SK-N-SH (cell line): ENCODE measurements at regions not wholly inside any gene's neighbourhood (a gene's known extent, or its start where the extent isn't known, plus 50 kb on each side); places are given as distances from the start of the nearest gene placed in this dataset.

Source experiments
- CTCF ChIA-PET: fragments of 300-600, 350-600 bp; formaldehyde crosslinking; extraction: SDS; loops from one replicate; lab custom pipeline; 2021; lab: Yijun Ruan, JAX
- POLR2A ChIA-PET: fragments of 350-600 bp; sonication (Branson Sonifier 250); formaldehyde crosslinking; extraction: SDS; loops from one replicate; lab custom pipeline; 2020; ENCODE audit warnings: antibody characterized with exemption, inconsistent platforms; lab: Yijun Ruan, JAX
- DNase-seq: peaks from one replicate; pipeline ENCODE4 v3.0.0; 2012
- H2AFZ ChIP-seq: fragments of 200-600 bp; sonication (generic); 2 replicates; pipeline ENCODE4 v1.8.1; 2016; ENCODE audit warnings: antibody characterized with exemption, mild to moderate bottlenecking, low read depth
- H3F3A ChIP-seq: fragments of 200-600 bp; sonication (generic); replicated peaks from 2 replicates; pipeline ENCODE3; 2016; ENCODE audit warnings: antibody characterized with exemption, mild to moderate bottlenecking; ENCODE audit not compliant: insufficient read depth
- H3K27ac ChIP-seq, 2 experiments: fragments of 200-500 bp in 1 of 2; fragments of 200-600 bp in 1 of 2; sonication (Bioruptor generic) in 1 of 2; sonication (generic), shearing (Covaris generic) in 1 of 2; 2 replicates each; pipeline versions ENCODE4 v1.5.1 to v1.6.1; 2014 to 2016; ENCODE audit warnings: low read depth in 2 of 2, inconsistent platforms in 1 of 2, low read length in 1 of 2, mild to moderate bottlenecking in 1 of 2, mixed read lengths in 1 of 2
- H3K27me3 ChIP-seq: fragments of 200-600 bp; sonication (generic), shearing (Covaris generic); 2 replicates; pipeline ENCODE4 v1.6.1; 2016; ENCODE audit warnings: mixed run types; ENCODE audit not compliant: insufficient read depth
- H3K36me3 ChIP-seq, 2 experiments: fragments of 200-500 bp in 1 of 2; fragments of 200-600 bp in 1 of 2; sonication (Bioruptor generic) in 1 of 2; sonication (generic) in 1 of 2; replicated peaks in 1 of 2; 2 replicates each; pipeline versions ENCODE3 to v1.5.1; 2014 to 2016; ENCODE audit warnings: low read length in 1 of 2, mild to moderate bottlenecking in 1 of 2; ENCODE audit not compliant: insufficient read depth in 2 of 2, control insufficient read depth in 1 of 2
- H3K4me1 ChIP-seq, 2 experiments: fragments of 200-500 bp in 1 of 2; fragments of 200-600 bp in 1 of 2; sonication (Bioruptor generic) in 1 of 2; sonication (generic), shearing (Covaris generic) in 1 of 2; 2 replicates each; pipeline versions ENCODE4 v1.5.1 to v1.6.1; 2014 to 2016; ENCODE audit warnings: low read depth in 1 of 2, low read length in 1 of 2, mixed run types in 1 of 2; ENCODE audit not compliant: insufficient read depth in 2 of 2, control insufficient read depth in 1 of 2
- H3K4me2 ChIP-seq: fragments of 200-600 bp; sonication (generic), shearing (Covaris generic); 2 replicates; pipeline ENCODE4 v1.6.1; 2017; ENCODE audit warnings: mixed run types
- H3K4me3 ChIP-seq, 2 experiments: fragments of 200-500 bp in 1 of 2; fragments of 200-600 bp in 1 of 2; sonication (Bioruptor generic) in 1 of 2; sonication (generic), shearing (Covaris generic) in 1 of 2; 2 replicates each; pipeline versions ENCODE4 v1.5.1 to v1.8.1; 2014 to 2016; ENCODE audit warnings: low read depth in 2 of 2, inconsistent platforms in 1 of 2, low read length in 1 of 2, mild to moderate bottlenecking in 1 of 2, mixed read lengths in 1 of 2, moderate library complexity in 1 of 2
- H3K79me2 ChIP-seq: fragments of 200-600 bp; sonication (generic); 2 replicates; pipeline ENCODE4 v1.8.1; 2017; ENCODE audit warnings: mild to moderate bottlenecking; ENCODE audit not compliant: insufficient read depth
- H3K9ac ChIP-seq: fragments of 200-600 bp; sonication (generic); 2 replicates; pipeline ENCODE4 v1.6.1; 2017; ENCODE audit warnings: mixed run types
- H3K9me2 ChIP-seq: fragments of 200-600 bp; sonication (generic); 2 replicates; pipeline ENCODE4 v1.6.1; 2017; ENCODE audit warnings: mixed run types
- H3K9me3 ChIP-seq: fragments of 200-600 bp; sonication (generic); 2 replicates; pipeline ENCODE4 v1.6.1; 2017; ENCODE audit warnings: mixed run types, mild to moderate bottlenecking, moderate library complexity
- H4K20me1 ChIP-seq: fragments of 200-600 bp; sonication (generic); 2 replicates; pipeline ENCODE4 v1.6.1; 2017; ENCODE audit warnings: mild to moderate bottlenecking, mixed run types; ENCODE audit not compliant: insufficient read depth
- CHD2 ChIP-seq: fragments of 150-350 bp; IDR thresholded peaks from 2 replicates; pipeline ENCODE4 v1.6.1; 2018; ENCODE audit warnings: low read length; ENCODE audit not compliant: partially characterized antibody
- ELF1 ChIP-seq: IDR thresholded peaks from 2 replicates; pipeline ENCODE4 v1.4.0; 2012
- EP300 ChIP-seq, 2 experiments: IDR thresholded peaks; 2 replicates each; pipeline versions ENCODE4 v1.4.0 to v1.6.1; 2012; ENCODE audit warnings: borderline replicate concordance in 1 of 2, low read depth in 1 of 2, low read length in 1 of 2
- EZH2phosphoT487 ChIP-seq: fragments of 200-600 bp; sonication (generic); IDR thresholded peaks from 2 replicates; pipeline ENCODE4 v1.6.1; 2017; ENCODE audit warnings: low read depth, mixed run types, mild to moderate bottlenecking, antibody characterized with exemption, moderate library complexity, borderline replicate concordance
- FOSL2 ChIP-seq: IDR thresholded peaks from 2 replicates; pipeline ENCODE4 v1.4.0; 2012; ENCODE audit warnings: low read depth, mild to moderate bottlenecking, moderate library complexity, borderline replicate concordance
- FOXM1 ChIP-seq: IDR thresholded peaks from 2 replicates; pipeline ENCODE4 v1.4.0; 2012; ENCODE audit warnings: low read depth, mild to moderate bottlenecking
- TAF1 ChIP-seq: IDR thresholded peaks from 2 replicates; pipeline ENCODE4 v1.6.1; 2012; ENCODE audit warnings: low read depth, mild to moderate bottlenecking, low read length, moderate library complexity, borderline replicate concordance
- WGBS: methylation state at CpG from one replicate; pipeline ENCODE4 v1.1.6; 2017; ENCODE audit warnings: low lambda C conversion rate; 5-methylcytosine and 5-hydroxymethylcytosine counted together
- small RNA-seq, 7 experiments: library from RNA; depleted of rRNA; stranded (forward); fragments of <200 nt; gene quantifications; one replicate each; pipeline ENCODE3, GENCODE V24; 2012
- TF ChIP-seq, protein P1 (sequence below): IDR thresholded peaks from 2 replicates; pipeline ENCODE4 v1.6.1; 2012; ENCODE audit warnings: mild to moderate bottlenecking, low read depth, low read length, moderate library complexity
- TF ChIP-seq, protein P2 (sequence below): fragments of 200-600 bp; sonication (generic); IDR thresholded peaks from 2 replicates; pipeline ENCODE4 v1.6.1; 2017; ENCODE audit warnings: antibody characterized with exemption, mild to moderate bottlenecking, moderate library complexity
- TF ChIP-seq, protein P3 (sequence below): IDR thresholded peaks from 2 replicates; pipeline ENCODE4 v1.4.0; 2012; ENCODE audit warnings: low read depth, borderline replicate concordance

DNA sequence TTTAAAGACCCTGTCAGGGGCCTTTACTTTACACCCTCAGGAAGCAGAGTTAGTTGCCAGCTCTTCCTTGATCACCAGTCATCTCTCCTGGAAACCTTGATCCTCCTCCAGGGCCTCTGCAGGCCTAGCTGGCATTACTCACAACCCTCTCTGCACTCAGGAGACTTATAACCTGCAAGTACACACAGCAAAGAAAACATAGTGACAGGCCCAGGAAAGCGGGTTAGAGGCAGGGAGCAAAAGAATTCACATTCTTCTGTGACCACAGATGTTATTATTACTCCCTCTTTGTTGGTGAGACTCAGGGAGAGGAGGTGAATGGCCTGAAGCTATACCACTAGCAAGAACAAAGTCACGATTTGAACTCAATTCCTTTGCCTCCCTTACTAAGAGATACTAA is 87.4 kb downstream of the OR11H12 start:
- no peak overlapping the region for H3K4me3 ChIP-seq
- no peaks in the 10 kb centered on the region for H3K27me3 ChIP-seq
- no peaks in the 10 kb centered on the region for H3K79me2 ChIP-seq
- H3K4me2 ChIP-seq, result no peak overlapping the region
- ChIA-PET POLR2A (no interaction called here), CTCF (no interaction called here)
- no peaks in the 10 kb centered on the region for H3K9me3 ChIP-seq
- H4K20me1 ChIP-seq, result no peaks in the 10 kb centered on the region
- no peaks in the 10 kb centered on the region for H3K4me1 ChIP-seq
- no peaks in the 10 kb centered on the region for H3F3A ChIP-seq
- 21% methylated on average over 2 of the region's 2 CpGs for WGBS
- H2AFZ ChIP-seq, result no peak overlapping the region
- H3K9ac ChIP-seq, result no peak overlapping the region
- TF ChIP-seq EP300 (IDR thresholded peaks at IDR 0.05; ENCODE audit: borderline replicate concordance in 1 of 2, low read depth in 1 of 2, low read length in 1 of 2) (no peak), TAF1 (no peak), CHD2 (no peak), EZH2phosphoT487 (no peak), ELF1 (no peak), FOXM1 (no peak), FOSL2 (no peak)
- TF ChIP-seq, protein P1, sequence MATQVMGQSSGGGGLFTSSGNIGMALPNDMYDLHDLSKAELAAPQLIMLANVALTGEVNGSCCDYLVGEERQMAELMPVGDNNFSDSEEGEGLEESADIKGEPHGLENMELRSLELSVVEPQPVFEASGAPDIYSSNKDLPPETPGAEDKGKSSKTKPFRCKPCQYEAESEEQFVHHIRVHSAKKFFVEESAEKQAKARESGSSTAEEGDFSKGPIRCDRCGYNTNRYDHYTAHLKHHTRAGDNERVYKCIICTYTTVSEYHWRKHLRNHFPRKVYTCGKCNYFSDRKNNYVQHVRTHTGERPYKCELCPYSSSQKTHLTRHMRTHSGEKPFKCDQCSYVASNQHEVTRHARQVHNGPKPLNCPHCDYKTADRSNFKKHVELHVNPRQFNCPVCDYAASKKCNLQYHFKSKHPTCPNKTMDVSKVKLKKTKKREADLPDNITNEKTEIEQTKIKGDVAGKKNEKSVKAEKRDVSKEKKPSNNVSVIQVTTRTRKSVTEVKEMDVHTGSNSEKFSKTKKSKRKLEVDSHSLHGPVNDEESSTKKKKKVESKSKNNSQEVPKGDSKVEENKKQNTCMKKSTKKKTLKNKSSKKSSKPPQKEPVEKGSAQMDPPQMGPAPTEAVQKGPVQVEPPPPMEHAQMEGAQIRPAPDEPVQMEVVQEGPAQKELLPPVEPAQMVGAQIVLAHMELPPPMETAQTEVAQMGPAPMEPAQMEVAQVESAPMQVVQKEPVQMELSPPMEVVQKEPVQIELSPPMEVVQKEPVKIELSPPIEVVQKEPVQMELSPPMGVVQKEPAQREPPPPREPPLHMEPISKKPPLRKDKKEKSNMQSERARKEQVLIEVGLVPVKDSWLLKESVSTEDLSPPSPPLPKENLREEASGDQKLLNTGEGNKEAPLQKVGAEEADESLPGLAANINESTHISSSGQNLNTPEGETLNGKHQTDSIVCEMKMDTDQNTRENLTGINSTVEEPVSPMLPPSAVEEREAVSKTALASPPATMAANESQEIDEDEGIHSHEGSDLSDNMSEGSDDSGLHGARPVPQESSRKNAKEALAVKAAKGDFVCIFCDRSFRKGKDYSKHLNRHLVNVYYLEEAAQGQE, result no peak
- TF ChIP-seq, protein P2, sequence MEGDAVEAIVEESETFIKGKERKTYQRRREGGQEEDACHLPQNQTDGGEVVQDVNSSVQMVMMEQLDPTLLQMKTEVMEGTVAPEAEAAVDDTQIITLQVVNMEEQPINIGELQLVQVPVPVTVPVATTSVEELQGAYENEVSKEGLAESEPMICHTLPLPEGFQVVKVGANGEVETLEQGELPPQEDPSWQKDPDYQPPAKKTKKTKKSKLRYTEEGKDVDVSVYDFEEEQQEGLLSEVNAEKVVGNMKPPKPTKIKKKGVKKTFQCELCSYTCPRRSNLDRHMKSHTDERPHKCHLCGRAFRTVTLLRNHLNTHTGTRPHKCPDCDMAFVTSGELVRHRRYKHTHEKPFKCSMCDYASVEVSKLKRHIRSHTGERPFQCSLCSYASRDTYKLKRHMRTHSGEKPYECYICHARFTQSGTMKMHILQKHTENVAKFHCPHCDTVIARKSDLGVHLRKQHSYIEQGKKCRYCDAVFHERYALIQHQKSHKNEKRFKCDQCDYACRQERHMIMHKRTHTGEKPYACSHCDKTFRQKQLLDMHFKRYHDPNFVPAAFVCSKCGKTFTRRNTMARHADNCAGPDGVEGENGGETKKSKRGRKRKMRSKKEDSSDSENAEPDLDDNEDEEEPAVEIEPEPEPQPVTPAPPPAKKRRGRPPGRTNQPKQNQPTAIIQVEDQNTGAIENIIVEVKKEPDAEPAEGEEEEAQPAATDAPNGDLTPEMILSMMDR, result no peak
- TF ChIP-seq, protein P3, sequence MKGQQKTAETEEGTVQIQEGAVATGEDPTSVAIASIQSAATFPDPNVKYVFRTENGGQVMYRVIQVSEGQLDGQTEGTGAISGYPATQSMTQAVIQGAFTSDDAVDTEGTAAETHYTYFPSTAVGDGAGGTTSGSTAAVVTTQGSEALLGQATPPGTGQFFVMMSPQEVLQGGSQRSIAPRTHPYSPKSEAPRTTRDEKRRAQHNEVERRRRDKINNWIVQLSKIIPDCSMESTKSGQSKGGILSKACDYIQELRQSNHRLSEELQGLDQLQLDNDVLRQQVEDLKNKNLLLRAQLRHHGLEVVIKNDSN, result no peak
- DNase-seq, result no peak
- no peaks in the 10 kb centered on the region for H3K9me2 ChIP-seq
- H3K36me3 ChIP-seq, result peaks cover 0 to 2% of the 10 kb centered on the region in 2 experiments
- H3K27ac ChIP-seq, result peak overlapping the region in 1 of 2 experiments; percentile 18; a peak in 2 of 4 replicates

Small RNAs in the stretch of these regions (small RNA-seq; reads per million reads assigned to genes)
- gene CR383656.3, result 0 reads per million in 7 experiments
